ENCODE measurements at regions not wholly inside any gene's neighbourhood (a gene's known extent, or its start where the extent isn't known, plus 50 kb on each side); places are given as distances from the start of the nearest gene placed in this dataset.

- no peak for TF ChIP-seq CTCF (IDR thresholded peaks at IDR 0.05)
- TF ChIP-seq EP300 (IDR thresholded peaks at IDR 0.05), result no peak
- TF ChIP-seq POLR2AphosphoS5 (IDR thresholded peaks at IDR 0.05), result no peak
These were observed 942.2 kb downstream of the TRAM1L1 start for GRCh38 chr4:116143198-116143597.

All from suprapubic skin (tissue), 4 donors.